ENCODE measurements at regions not wholly inside any gene's neighbourhood (a gene's known extent, or its start where the extent isn't known, plus 50 kb on each side); places are given as distances from the start of the nearest gene placed in this dataset.
A peak's percentile ranks its signal among the peaks of the same experiment; 100 is the strongest.
"Not testable (repeated sequence)": the region's sequence is repeated elsewhere in the genome, so short reads cannot be mapped to it uniquely, and the experiment has no call there.

DNA sequence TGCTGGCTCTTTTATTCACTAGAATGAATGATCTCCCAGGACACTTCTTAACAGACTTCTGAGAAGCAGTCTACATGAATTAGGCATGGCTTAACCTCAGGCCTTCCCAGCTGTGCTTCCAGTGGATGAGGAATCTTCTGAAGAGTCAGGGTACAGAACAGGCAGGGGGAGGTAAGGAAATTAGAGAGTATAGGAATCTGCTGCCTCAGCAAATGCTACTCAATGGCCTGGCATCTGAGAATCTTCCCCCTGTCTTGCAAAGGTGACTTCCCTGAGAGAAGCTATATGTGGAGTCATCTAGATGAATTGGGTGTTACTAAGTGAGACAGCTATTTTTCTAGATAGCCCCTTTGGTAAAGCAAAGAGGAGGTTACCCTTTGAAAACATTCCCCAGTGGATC lies 496.2 kb upstream of the CCDC196 start:
- peaks cover 9% of the 10 kb centered on the region for H3K36me3 Mint-ChIP-seq (ENCODE audit: low read depth)
- peaks cover 14% of the 10 kb centered on the region for H3K27me3 Mint-ChIP-seq (ENCODE audit: low read depth)
- peaks cover 34% of the 10 kb centered on the region for H3K4me1 Mint-ChIP-seq (ENCODE audit: low read depth)
- DNase-seq (ENCODE audit: low spot score), result no peak
- H3K9me3 Mint-ChIP-seq, result peaks cover 11% of the 10 kb centered on the region
- H3K27ac Mint-ChIP-seq, result no peak overlapping the region
- no peak overlapping the region for H3K4me3 Mint-ChIP-seq

DNA sequence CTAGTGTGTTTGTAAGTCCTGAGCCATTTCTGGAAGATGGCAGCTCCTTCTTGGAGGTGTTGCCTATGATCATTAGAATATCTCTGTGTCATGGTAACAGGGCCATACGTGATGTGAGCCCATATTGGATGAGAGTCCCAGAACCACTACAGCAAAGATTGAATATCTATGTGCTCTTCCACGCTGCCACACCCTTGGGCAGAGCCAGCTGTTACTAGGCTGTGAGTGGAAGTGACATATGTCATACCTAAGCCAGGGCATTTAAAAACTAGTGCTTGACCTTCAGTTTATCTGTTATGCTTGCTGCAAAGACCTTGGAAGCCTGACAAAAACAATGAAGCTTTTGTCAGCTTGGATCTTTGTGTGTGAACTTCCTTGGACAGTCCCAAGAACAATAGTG lies 495.1 kb upstream of the CCDC196 start:
- peaks cover 11% of the 10 kb centered on the region for H3K9me3 Mint-ChIP-seq
- H3K4me3 Mint-ChIP-seq, result no peak overlapping the region
- H3K27ac Mint-ChIP-seq, result no peak overlapping the region
- peaks cover 5% of the 10 kb centered on the region for H3K27me3 Mint-ChIP-seq (ENCODE audit: low read depth)
- no peak for DNase-seq (ENCODE audit: low spot score)
- peaks cover 9% of the 10 kb centered on the region for H3K36me3 Mint-ChIP-seq (ENCODE audit: low read depth)
- peaks cover 32% of the 10 kb centered on the region for H3K4me1 Mint-ChIP-seq (ENCODE audit: low read depth)

DNA sequence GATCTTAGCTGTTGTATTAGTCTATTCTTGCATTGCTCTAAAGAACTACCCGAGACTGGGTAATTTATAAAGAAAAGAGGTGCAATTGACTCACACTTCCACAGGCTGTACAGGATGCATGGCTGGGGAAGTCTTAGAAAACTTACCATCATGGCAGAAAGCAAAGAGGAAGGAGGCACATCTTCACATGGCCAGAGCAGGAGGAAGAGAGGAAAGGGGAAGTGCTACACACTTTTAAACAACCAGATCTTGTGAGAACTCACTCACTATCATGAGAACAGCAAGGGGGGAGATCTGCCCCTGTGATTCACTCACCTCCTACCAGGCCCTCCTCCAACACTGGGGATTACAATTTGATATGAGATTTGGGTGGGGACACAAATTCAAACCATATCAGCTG lies 494.2 kb upstream of the CCDC196 start:
- not testable (repeated sequence) for H3K4me3 Mint-ChIP-seq
- Mint-ChIP-seq H3K4me1 (ENCODE audit: low read depth) (peaks cover 27% of the 10 kb centered on the region), H3K27ac (peak overlapping the region; percentile 15)

DNA sequence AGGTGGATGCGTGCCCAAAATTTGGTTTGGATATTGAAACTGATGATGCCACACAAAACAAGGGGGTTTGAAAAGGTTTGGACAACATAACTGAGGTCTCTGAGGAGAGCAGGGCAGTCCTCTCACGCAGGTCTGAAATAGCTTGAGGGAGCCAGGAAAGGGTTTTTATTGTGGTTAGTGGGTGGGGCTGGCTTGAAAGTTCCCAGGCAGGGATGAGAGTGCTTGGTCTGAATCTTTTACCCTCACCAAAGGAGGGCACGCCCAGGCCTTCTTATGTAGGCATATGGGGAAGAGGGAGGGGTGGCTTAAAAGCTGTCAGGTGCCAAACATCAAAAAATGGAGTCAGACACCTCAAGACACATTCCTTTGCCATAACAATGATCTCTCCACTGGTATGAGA lies 493.1 kb upstream of the CCDC196 start:
- H3K27ac Mint-ChIP-seq, result peak overlapping the region; percentile 53
- peaks cover 9% of the 10 kb centered on the region for H3K36me3 Mint-ChIP-seq (ENCODE audit: low read depth)
- H3K27me3 Mint-ChIP-seq (ENCODE audit: low read depth), result peaks cover 1% of the 10 kb centered on the region
- H3K4me1 Mint-ChIP-seq (ENCODE audit: low read depth), result peaks cover 27% of the 10 kb centered on the region
- peaks cover 11% of the 10 kb centered on the region for H3K9me3 Mint-ChIP-seq
- DNase-seq (ENCODE audit: low spot score), result no peak
- peak overlapping the region; percentile 18 for H3K4me3 Mint-ChIP-seq

More for the DNA sequence above, 494.2 kb upstream of the CCDC196 start:
- H3K9me3 Mint-ChIP-seq, result peaks cover 11% of the 10 kb centered on the region
- not testable (repeated sequence) for DNase-seq (ENCODE audit: low spot score); H3K36me3 Mint-ChIP-seq (ENCODE audit: low read depth); H3K27me3 Mint-ChIP-seq (ENCODE audit: low read depth)

DNA sequence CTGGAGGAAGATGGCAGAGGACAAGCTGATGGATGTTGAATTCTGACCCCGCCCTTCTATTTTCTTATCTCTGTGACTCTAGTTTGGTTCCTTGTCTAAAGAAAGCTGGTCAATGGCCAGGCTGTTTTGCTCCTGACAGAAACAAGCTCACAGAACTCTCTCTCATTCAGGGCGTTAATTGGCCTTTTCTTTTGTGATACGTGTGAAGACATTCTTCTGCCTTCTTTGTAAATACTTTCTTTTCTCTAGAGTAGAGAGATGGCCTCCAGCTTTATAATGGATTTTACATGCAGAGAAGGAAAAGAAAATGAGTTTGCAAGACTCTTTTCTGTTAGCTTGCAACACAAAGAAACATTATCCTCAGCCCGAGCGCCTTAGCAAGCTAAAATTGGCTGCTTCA lies 492.2 kb upstream of the CCDC196 start:
- peaks cover 9% of the 10 kb centered on the region for H3K36me3 Mint-ChIP-seq (ENCODE audit: low read depth)
- DNase-seq (ENCODE audit: low spot score), result no peak
- H3K27ac Mint-ChIP-seq, result no peak overlapping the region
- peaks cover 2% of the 10 kb centered on the region for H3K27me3 Mint-ChIP-seq (ENCODE audit: low read depth)
- no peak overlapping the region for H3K4me3 Mint-ChIP-seq
- H3K9me3 Mint-ChIP-seq, result peaks cover 11% of the 10 kb centered on the region
- H3K4me1 Mint-ChIP-seq (ENCODE audit: low read depth), result peaks cover 27% of the 10 kb centered on the region

DNA sequence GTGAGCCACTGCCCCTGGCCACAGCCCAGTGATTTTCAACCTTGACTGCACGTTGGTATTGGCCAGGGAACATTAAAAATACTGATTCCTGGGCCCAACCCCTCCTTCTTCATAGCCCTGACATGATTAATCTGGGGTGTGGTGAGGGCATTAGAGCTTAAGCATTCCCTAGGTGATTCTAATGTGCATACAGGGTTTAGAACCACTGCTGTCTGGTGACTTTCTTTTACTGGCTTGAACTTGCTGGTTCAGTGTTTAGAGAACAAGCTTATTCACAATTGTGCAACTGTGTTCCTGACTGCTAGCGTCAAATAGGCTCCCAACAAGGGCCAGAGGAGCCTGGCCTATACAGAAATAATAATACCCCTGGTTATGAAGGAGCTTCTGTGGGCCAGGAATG lies 488.8 kb upstream of the CCDC196 start:
- Mint-ChIP-seq H3K9me3 (peaks cover 20% of the 10 kb centered on the region), H3K36me3 (ENCODE audit: low read depth) (peaks cover 3% of the 10 kb centered on the region), H3K4me3 (no peak overlapping the region), H3K27ac (no peak overlapping the region), H3K27me3 (ENCODE audit: low read depth) (peaks cover 5% of the 10 kb centered on the region), H3K4me1 (ENCODE audit: low read depth) (peaks cover 13% of the 10 kb centered on the region)
- DNase-seq (ENCODE audit: low spot score), result no peak

DNA sequence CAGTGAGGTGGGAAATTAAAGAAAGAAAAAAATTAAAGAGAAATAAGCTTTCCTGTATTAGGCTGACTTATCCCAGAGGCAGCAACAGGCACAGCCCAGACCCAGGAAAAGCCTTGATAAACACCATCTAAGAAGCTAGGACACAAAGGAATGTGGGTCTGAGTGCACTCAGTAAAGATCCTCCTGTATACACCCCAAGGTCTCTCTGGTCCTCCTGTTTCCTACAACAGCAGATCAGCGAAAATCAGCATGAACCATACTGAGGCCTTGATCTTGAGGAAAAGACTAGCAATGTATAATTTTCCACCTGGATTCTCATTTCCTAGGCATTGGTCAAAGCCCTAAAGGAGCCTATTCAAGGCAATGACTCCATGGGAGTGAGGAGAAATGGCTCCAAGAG lies 486.3 kb upstream of the CCDC196 start:
- Mint-ChIP-seq H3K4me1 (ENCODE audit: low read depth) (no peaks in the 10 kb centered on the region), H3K4me3 (no peak overlapping the region), H3K27ac (no peak overlapping the region), H3K36me3 (ENCODE audit: low read depth) (no peaks in the 10 kb centered on the region), H3K9me3 (peaks cover 20% of the 10 kb centered on the region), H3K27me3 (ENCODE audit: low read depth) (peaks cover 13% of the 10 kb centered on the region)
- DNase-seq (ENCODE audit: low spot score), result no peak

DNA sequence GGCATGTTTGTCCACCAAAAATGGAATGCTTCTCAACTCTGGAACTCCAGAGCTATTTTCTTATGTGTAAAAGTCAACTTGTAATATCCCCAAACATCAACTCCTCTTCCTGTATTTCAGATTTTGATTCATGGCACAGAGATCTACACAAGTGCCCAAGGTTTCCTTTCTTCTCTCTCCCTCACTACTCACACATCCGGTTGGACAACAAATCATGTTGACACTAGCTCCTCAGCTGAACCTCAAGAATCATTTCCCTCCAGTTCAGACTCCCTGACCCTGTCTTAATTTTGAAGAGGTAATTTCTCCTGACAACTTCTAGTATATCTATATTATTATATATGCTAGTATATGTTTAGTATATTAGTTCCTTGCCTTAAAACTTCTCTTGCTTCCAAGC lies 485.4 kb upstream of the CCDC196 start:
- Mint-ChIP-seq H3K27me3 (ENCODE audit: low read depth) (peaks cover 21% of the 10 kb centered on the region), H3K36me3 (ENCODE audit: low read depth) (no peaks in the 10 kb centered on the region), H3K9me3 (peaks cover 20% of the 10 kb centered on the region), H3K4me3 (no peak overlapping the region), H3K27ac (no peak overlapping the region), H3K4me1 (ENCODE audit: low read depth) (no peaks in the 10 kb centered on the region)
- no peak for DNase-seq (ENCODE audit: low spot score)

DNA sequence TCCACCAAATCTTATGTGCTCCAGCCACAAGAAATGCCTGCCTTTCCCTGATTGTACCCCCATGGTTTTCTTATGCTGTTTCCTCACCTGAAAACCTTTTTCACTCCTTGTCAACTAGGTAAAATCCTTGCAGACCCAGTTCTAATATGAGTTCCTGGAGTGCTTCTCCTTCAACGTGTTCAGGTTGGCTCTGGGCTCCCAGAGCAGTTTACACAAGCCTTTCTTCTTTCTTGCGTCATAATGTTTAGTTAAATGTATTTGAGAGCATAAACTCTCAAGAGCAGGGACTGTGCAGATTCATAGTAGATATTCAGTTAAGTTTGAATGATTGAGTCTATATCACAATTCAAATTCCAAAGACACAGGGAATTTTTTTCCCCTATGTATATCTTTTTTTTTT lies 484.8 kb upstream of the CCDC196 start:
- Mint-ChIP-seq H3K27me3 (ENCODE audit: low read depth) (peaks cover 25% of the 10 kb centered on the region), H3K4me3 (no peak overlapping the region), H3K36me3 (ENCODE audit: low read depth) (no peaks in the 10 kb centered on the region), H3K4me1 (ENCODE audit: low read depth) (no peaks in the 10 kb centered on the region), H3K9me3 (peaks cover 20% of the 10 kb centered on the region), H3K27ac (no peak overlapping the region)
- no peak for DNase-seq (ENCODE audit: low spot score)

DNA sequence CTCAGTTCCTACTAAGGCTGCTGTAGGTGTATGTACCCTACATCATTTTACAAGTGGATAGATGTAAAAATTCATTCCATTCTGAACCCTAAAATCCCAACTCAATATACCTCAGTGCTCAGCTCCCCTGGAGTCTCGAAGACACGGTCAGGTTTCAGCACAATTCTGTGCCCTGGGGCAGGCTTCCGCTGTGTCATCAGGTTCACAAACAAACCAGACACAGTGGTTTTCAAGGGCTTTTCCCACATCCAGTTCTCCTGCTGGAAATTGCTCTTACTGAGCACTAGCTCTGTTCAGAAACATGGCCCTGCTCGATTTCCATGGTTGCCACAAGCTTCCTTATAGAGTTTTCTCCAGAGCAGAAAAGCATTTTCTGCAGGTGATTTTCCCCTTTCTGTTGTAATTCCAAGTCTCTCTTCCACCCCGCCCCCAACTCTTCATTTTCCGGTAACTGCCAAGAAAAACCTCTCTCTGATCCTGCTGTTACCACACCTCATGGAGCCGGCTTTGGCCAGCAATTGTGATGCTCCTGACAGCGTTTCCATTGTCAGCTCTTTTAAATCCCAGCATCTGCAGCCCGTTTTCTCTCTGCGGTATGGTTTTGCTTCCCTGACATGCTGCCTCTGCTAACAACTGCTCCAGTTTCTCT lies 483.0 kb upstream of the CCDC196 start:
- H3K27ac Mint-ChIP-seq, result no peak overlapping the region
- no peaks in the 10 kb centered on the region for H3K4me1 Mint-ChIP-seq (ENCODE audit: low read depth)
- H3K27me3 Mint-ChIP-seq (ENCODE audit: low read depth), result peaks cover 35% of the 10 kb centered on the region
- H3K36me3 Mint-ChIP-seq (ENCODE audit: low read depth), result no peaks in the 10 kb centered on the region
- no peak overlapping the region for H3K4me3 Mint-ChIP-seq
- DNase-seq (ENCODE audit: low spot score), result no peak
- peaks cover 20% of the 10 kb centered on the region for H3K9me3 Mint-ChIP-seq

DNA sequence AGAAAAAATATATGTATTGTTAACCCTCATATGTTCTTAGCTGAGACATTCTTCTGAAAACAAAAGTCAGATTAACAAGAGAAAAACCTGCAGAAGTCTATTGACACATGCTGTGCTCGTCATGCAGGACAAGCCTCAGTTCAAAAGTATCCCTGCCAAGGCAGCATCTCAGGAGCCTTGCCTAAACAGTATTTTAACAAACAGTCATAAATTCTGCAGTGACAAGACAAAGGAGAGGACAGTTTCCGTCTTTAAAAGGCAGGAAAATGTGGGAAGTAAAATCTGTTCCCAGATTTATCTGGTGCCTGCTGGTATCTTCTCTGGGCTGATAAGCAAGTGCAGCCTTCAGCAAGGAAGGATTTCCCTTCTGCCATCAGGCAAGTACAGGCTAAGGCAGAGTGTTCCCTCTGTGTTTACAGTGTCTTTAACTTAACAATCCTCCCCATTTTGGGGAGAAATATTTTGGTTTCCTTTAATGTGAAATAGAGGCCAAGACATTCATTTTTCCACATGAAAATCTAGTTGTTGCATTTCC lies 480.2 kb upstream of the CCDC196 start:
- Mint-ChIP-seq H3K9me3 (peaks cover 5% of the 10 kb centered on the region), H3K27ac (no peak overlapping the region), H3K27me3 (ENCODE audit: low read depth) (peaks cover 38% of the 10 kb centered on the region), H3K4me3 (no peak overlapping the region), H3K36me3 (ENCODE audit: low read depth) (no peaks in the 10 kb centered on the region), H3K4me1 (ENCODE audit: low read depth) (no peaks in the 10 kb centered on the region)
- DNase-seq (ENCODE audit: low spot score), result no peak

DNA sequence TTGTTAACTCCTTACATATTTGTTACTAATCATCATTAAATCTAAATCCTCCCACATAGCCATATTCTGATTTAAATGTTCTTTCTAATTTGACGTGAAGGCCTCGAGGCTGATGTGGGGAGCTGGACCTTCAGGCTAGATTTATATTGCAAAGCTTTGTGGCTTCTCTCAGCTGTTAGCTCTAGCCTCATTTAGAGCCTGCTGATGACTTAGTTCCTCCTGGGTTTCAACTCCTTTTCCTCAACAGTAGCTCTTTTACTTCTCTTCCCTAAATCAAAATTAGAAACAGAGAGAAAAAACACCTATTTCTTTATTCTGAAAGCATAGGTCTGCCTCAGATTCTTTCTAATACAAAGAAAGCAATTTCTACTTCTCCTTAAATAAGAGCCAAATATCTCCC lies 477.5 kb upstream of the CCDC196 start:
- no peak for DNase-seq (ENCODE audit: low spot score)
- Mint-ChIP-seq H3K27ac (no peak overlapping the region), H3K4me1 (ENCODE audit: low read depth) (peaks cover 6% of the 10 kb centered on the region), H3K4me3 (no peak overlapping the region), H3K36me3 (ENCODE audit: low read depth) (no peaks in the 10 kb centered on the region), H3K27me3 (ENCODE audit: low read depth) (peaks cover 31% of the 10 kb centered on the region), H3K9me3 (no peaks in the 10 kb centered on the region)

DNA sequence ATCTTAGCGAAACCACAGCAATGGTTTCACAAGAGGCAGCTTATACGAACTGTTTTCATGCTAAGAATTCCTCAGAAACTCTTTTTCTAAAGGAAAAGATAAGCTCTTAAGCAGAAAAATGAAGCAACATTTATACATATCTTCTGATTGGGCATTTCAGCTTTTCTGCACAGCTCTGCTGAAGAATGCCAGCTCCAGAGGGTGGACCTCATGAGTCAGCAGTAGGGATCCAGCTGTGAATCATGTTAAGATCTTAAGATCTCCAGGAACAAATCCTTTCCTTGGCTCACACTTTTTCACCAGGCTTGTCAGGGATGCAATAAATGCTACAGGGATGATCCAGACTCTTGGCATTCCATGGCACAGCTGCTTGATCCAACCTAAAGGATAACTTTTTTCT lies 477.1 kb upstream of the CCDC196 start:
- Mint-ChIP-seq H3K36me3 (ENCODE audit: low read depth) (no peaks in the 10 kb centered on the region), H3K9me3 (no peaks in the 10 kb centered on the region), H3K27ac (no peak overlapping the region), H3K4me3 (no peak overlapping the region), H3K27me3 (ENCODE audit: low read depth) (peaks cover 31% of the 10 kb centered on the region), H3K4me1 (ENCODE audit: low read depth) (peaks cover 6% of the 10 kb centered on the region)
- DNase-seq (ENCODE audit: low spot score), result no peak

DNA sequence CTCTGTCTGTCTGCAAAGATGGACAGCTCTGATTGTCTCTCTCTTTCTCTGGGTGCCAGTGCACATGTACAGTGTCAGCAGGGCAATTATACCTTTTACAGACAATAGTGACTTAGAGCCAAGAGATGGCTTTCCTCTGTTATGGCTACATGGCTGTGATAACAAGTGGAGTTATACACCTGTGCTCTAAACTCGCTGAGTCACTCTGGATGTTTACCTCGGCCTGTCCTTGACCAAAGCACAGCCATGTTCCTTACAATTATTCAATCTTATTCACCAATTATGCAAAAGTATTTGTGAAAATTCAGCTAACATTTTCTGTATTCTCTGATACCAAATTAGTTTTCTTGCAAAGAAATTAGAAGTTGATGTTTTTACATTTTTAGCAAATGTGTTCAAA lies 475.5 kb upstream of the CCDC196 start:
- Mint-ChIP-seq H3K27ac (no peak overlapping the region), H3K4me3 (no peak overlapping the region), H3K9me3 (no peaks in the 10 kb centered on the region), H3K4me1 (ENCODE audit: low read depth) (peaks cover 6% of the 10 kb centered on the region), H3K27me3 (ENCODE audit: low read depth) (peaks cover 19% of the 10 kb centered on the region), H3K36me3 (ENCODE audit: low read depth) (no peaks in the 10 kb centered on the region)
- no peak for DNase-seq (ENCODE audit: low spot score)

DNA sequence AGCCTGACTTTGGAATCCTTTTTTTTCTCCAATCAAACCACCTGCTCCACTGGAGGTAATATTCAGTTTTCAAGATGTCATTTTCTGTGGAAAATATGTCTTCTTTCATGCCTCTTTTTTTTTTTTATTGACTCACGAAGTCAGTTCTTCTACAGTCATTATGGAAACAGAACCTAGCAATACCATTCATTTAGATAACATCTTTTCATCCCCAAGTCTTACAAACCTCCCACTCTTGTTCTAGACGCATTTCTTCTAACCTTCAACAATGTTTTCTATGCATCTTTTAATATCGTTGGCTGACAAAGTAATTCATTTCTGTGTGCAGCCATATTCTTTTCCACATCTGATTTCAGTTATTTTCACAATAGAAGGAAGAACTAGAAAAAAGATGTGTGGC lies 474.3 kb upstream of the CCDC196 start:
- no peak overlapping the region for H3K27ac Mint-ChIP-seq
- no peaks in the 10 kb centered on the region for H3K36me3 Mint-ChIP-seq (ENCODE audit: low read depth)
- H3K4me1 Mint-ChIP-seq (ENCODE audit: low read depth), result peaks cover 6% of the 10 kb centered on the region
- peaks cover 5% of the 10 kb centered on the region for H3K9me3 Mint-ChIP-seq
- no peak for DNase-seq (ENCODE audit: low spot score)
- H3K4me3 Mint-ChIP-seq, result no peak overlapping the region
- peaks cover 17% of the 10 kb centered on the region for H3K27me3 Mint-ChIP-seq (ENCODE audit: low read depth)
